ENCODE measurements at regions not wholly inside any gene's neighbourhood (a gene's known extent, or its start where the extent isn't known, plus 50 kb on each side); places are given as distances from the start of the nearest gene placed in this dataset.

- H3K23ac ChIP-seq (ENCODE audit: low read length) = no peak overlapping the region
- no peak overlapping the region for H3K9ac ChIP-seq (ENCODE audit: low read length)
- WGBS (ENCODE audit: extremely low coverage, insufficient coverage, low lambda C conversion rate) = no CpG with 5 or more reads among the region's 3 CpGs
Measured at GRCh38 chr4:54556587-54556986, 101.2 kb upstream of the KIT start.

GRCh38 chr4:54558889-54559677 lies 98.7 kb upstream of the KIT start:
- H3K4me2 ChIP-seq (ENCODE audit: low read length) = no peak overlapping the region
- H2BK120ac ChIP-seq (ENCODE audit: low read depth, low read length) = no peak overlapping the region
- no peak overlapping the region for H3K4ac ChIP-seq (ENCODE audit: low read depth, low read length)
- no peak overlapping the region for H3K23ac ChIP-seq (ENCODE audit: low read length)
- H3K56ac ChIP-seq (ENCODE audit: low read length) = no peak overlapping the region
- no peaks in the 10 kb centered on the region for H3K79me1 ChIP-seq (ENCODE audit: low read length)
- H4K5ac ChIP-seq (ENCODE audit: low read length) = no peak overlapping the region
- H2BK15ac ChIP-seq (replicated peaks; ENCODE audit: low read depth) = no peak overlapping the region
- no peak overlapping the region for H3K18ac ChIP-seq (ENCODE audit: low read length)
- no peaks in the 10 kb centered on the region for H3K36me3 ChIP-seq (ENCODE audit: control insufficient read depth, insufficient read depth, low read length)
- DNase-seq = no peak
- no peaks in the 10 kb centered on the region for H3K27me3 ChIP-seq (ENCODE audit: insufficient read depth, low read length, poor library complexity)
- no peaks in the 10 kb centered on the region for H3K79me2 ChIP-seq (ENCODE audit: control insufficient read depth, insufficient read depth, low read length)
- WGBS (ENCODE audit: extremely low coverage, insufficient coverage, low lambda C conversion rate) = no CpG with 5 or more reads among the region's 2 CpGs
- H2AK5ac ChIP-seq (ENCODE audit: low read length) = no peak overlapping the region
- no peak overlapping the region for H2BK5ac ChIP-seq (ENCODE audit: low read length)
- H3K4me3 ChIP-seq (ENCODE audit: low read length) = no peak overlapping the region
- H3K27ac ChIP-seq (ENCODE audit: low read depth, low read length) = no peak overlapping the region
- H3K9ac ChIP-seq (ENCODE audit: low read length) = no peak overlapping the region
- H3K4me1 ChIP-seq (ENCODE audit: control insufficient read depth, low read depth, low read length) = no peaks in the 10 kb centered on the region
- no peak overlapping the region for H4K8ac ChIP-seq (ENCODE audit: low read depth, low read length)

More at GRCh38 chr4:54556587-54556986, 101.2 kb upstream of the KIT start:
- no peak overlapping the region for H3K4me2 ChIP-seq (ENCODE audit: low read length)
- H3K27ac ChIP-seq (ENCODE audit: low read depth, low read length) = no peak overlapping the region
- H4K5ac ChIP-seq (ENCODE audit: low read length) = no peak overlapping the region
- no peak overlapping the region for H2BK15ac ChIP-seq (replicated peaks; ENCODE audit: low read depth)
- H3K79me2 ChIP-seq (ENCODE audit: control insufficient read depth, insufficient read depth, low read length) = no peaks in the 10 kb centered on the region
- H3K27me3 ChIP-seq (ENCODE audit: insufficient read depth, low read length, poor library complexity) = no peaks in the 10 kb centered on the region
- no peak overlapping the region for H4K8ac ChIP-seq (ENCODE audit: low read depth, low read length)
- no peak overlapping the region for H3K4ac ChIP-seq (ENCODE audit: low read depth, low read length)
- H2AK5ac ChIP-seq (ENCODE audit: low read length) = no peak overlapping the region
- no peak overlapping the region for H3K4me3 ChIP-seq (ENCODE audit: low read length)
- H3K36me3 ChIP-seq (ENCODE audit: control insufficient read depth, insufficient read depth, low read length) = no peaks in the 10 kb centered on the region
- H3K4me1 ChIP-seq (ENCODE audit: control insufficient read depth, low read depth, low read length) = no peaks in the 10 kb centered on the region
- H2BK120ac ChIP-seq (ENCODE audit: low read depth, low read length) = no peak overlapping the region
- no peak overlapping the region for H2BK5ac ChIP-seq (ENCODE audit: low read length)
- no peak overlapping the region for H3K18ac ChIP-seq (ENCODE audit: low read length)
- DNase-seq = no peak
- no peaks in the 10 kb centered on the region for H3K79me1 ChIP-seq (ENCODE audit: low read length)
- H3K56ac ChIP-seq (ENCODE audit: low read length) = no peak overlapping the region

GRCh38 chr4:54560513-54560912 lies 97.2 kb upstream of the KIT start:
- H3K27ac ChIP-seq (ENCODE audit: low read depth, low read length) = no peak overlapping the region
- no peaks in the 10 kb centered on the region for H3K36me3 ChIP-seq (ENCODE audit: control insufficient read depth, insufficient read depth, low read length)
- no peaks in the 10 kb centered on the region for H3K4me1 ChIP-seq (ENCODE audit: control insufficient read depth, low read depth, low read length)
- no peaks in the 10 kb centered on the region for H3K79me2 ChIP-seq (ENCODE audit: control insufficient read depth, insufficient read depth, low read length)
- no peak overlapping the region for H2BK120ac ChIP-seq (ENCODE audit: low read depth, low read length)
- H3K4ac ChIP-seq (ENCODE audit: low read depth, low read length) = no peak overlapping the region
- no peak for DNase-seq
- no peak overlapping the region for H3K56ac ChIP-seq (ENCODE audit: low read length)
- no peak overlapping the region for H2BK5ac ChIP-seq (ENCODE audit: low read length)
- no peaks in the 10 kb centered on the region for H3K79me1 ChIP-seq (ENCODE audit: low read length)
- H4K5ac ChIP-seq (ENCODE audit: low read length) = no peak overlapping the region
- no peak overlapping the region for H4K8ac ChIP-seq (ENCODE audit: low read depth, low read length)
- H2BK15ac ChIP-seq (replicated peaks; ENCODE audit: low read depth) = no peak overlapping the region
- WGBS (ENCODE audit: extremely low coverage, insufficient coverage, low lambda C conversion rate) = no CpG with 5 or more reads among the region's 4 CpGs
- H3K4me3 ChIP-seq (ENCODE audit: low read length) = no peak overlapping the region
- H3K23ac ChIP-seq (ENCODE audit: low read length) = no peak overlapping the region
- H2AK5ac ChIP-seq (ENCODE audit: low read length) = no peak overlapping the region
- H3K4me2 ChIP-seq (ENCODE audit: low read length) = no peak overlapping the region
- H3K27me3 ChIP-seq (ENCODE audit: insufficient read depth, low read length, poor library complexity) = no peaks in the 10 kb centered on the region
- no peak overlapping the region for H3K9ac ChIP-seq (ENCODE audit: low read length)
- H3K18ac ChIP-seq (ENCODE audit: low read length) = no peak overlapping the region

- Histone ChIP-seq H3K4me3 (ENCODE audit: low read length) (no peak overlapping the region), H3K56ac (ENCODE audit: low read length) (no peak overlapping the region), H3K4me1 (ENCODE audit: control insufficient read depth, low read depth, low read length) (peaks cover 2% of the 10 kb centered on the region), H3K18ac (ENCODE audit: low read length) (no peak overlapping the region), H4K8ac (ENCODE audit: low read depth, low read length) (no peak overlapping the region), H2BK5ac (ENCODE audit: low read length) (no peak overlapping the region), H2AK5ac (ENCODE audit: low read length) (no peak overlapping the region), H3K79me1 (ENCODE audit: low read length) (no peaks in the 10 kb centered on the region), H3K4me2 (ENCODE audit: low read length) (no peak overlapping the region), H4K5ac (ENCODE audit: low read length) (no peak overlapping the region), H2BK15ac (replicated peaks; ENCODE audit: low read depth) (no peak overlapping the region), H2BK120ac (ENCODE audit: low read depth, low read length) (no peak overlapping the region), H3K23ac (ENCODE audit: low read length) (no peak overlapping the region), H3K4ac (ENCODE audit: low read depth, low read length) (no peak overlapping the region), H3K79me2 (ENCODE audit: control insufficient read depth, insufficient read depth, low read length) (no peaks in the 10 kb centered on the region), H3K36me3 (ENCODE audit: control insufficient read depth, insufficient read depth, low read length) (no peaks in the 10 kb centered on the region), H3K9ac (ENCODE audit: low read length) (no peak overlapping the region), H3K27me3 (ENCODE audit: insufficient read depth, low read length, poor library complexity) (no peaks in the 10 kb centered on the region), H3K27ac (ENCODE audit: low read depth, low read length) (no peak overlapping the region)
- WGBS (ENCODE audit: extremely low coverage, insufficient coverage, low lambda C conversion rate) = no CpG with 5 or more reads among the region's 5 CpGs
- DNase-seq = no peak
Measured at GRCh38 chr4:54561940-54562339, 95.8 kb upstream of the KIT start.

- Histone ChIP-seq H3K36me3 (ENCODE audit: control insufficient read depth, insufficient read depth, low read length) (no peaks in the 10 kb centered on the region), H3K4me2 (ENCODE audit: low read length) (no peak overlapping the region), H4K5ac (ENCODE audit: low read length) (no peak overlapping the region), H3K4me1 (ENCODE audit: control insufficient read depth, low read depth, low read length) (peaks cover 2% of the 10 kb centered on the region), H3K56ac (ENCODE audit: low read length) (no peak overlapping the region), H3K79me2 (ENCODE audit: control insufficient read depth, insufficient read depth, low read length) (no peaks in the 10 kb centered on the region), H3K27ac (ENCODE audit: low read depth, low read length) (no peak overlapping the region), H2BK5ac (ENCODE audit: low read length) (no peak overlapping the region), H2AK5ac (ENCODE audit: low read length) (no peak overlapping the region), H3K4ac (ENCODE audit: low read depth, low read length) (no peak overlapping the region), H3K18ac (ENCODE audit: low read length) (no peak overlapping the region), H4K8ac (ENCODE audit: low read depth, low read length) (no peak overlapping the region), H2BK120ac (ENCODE audit: low read depth, low read length) (no peak overlapping the region), H3K9ac (ENCODE audit: low read length) (no peak overlapping the region), H2BK15ac (replicated peaks; ENCODE audit: low read depth) (no peak overlapping the region), H3K79me1 (ENCODE audit: low read length) (no peaks in the 10 kb centered on the region), H3K23ac (ENCODE audit: low read length) (no peak overlapping the region), H3K27me3 (ENCODE audit: insufficient read depth, low read length, poor library complexity) (no peaks in the 10 kb centered on the region), H3K4me3 (ENCODE audit: low read length) (no peak overlapping the region)
- WGBS (ENCODE audit: extremely low coverage, insufficient coverage, low lambda C conversion rate) = no CpG with 5 or more reads among the region's 5 CpGs
- DNase-seq = peak; percentile 57
Measured at GRCh38 chr4:54566608-54567007, 91.1 kb upstream of the KIT start.

- Histone ChIP-seq H3K4me3 (ENCODE audit: low read length) (no peak overlapping the region), H2BK15ac (replicated peaks; ENCODE audit: low read depth) (no peak overlapping the region), H2AK5ac (ENCODE audit: low read length) (no peak overlapping the region), H2BK5ac (ENCODE audit: low read length) (no peak overlapping the region), H3K23ac (ENCODE audit: low read length) (no peak overlapping the region), H3K79me2 (ENCODE audit: control insufficient read depth, insufficient read depth, low read length) (no peaks in the 10 kb centered on the region), H2BK120ac (ENCODE audit: low read depth, low read length) (no peak overlapping the region), H3K4me1 (ENCODE audit: control insufficient read depth, low read depth, low read length) (peaks cover 4% of the 10 kb centered on the region), H4K5ac (ENCODE audit: low read length) (no peak overlapping the region), H3K27ac (ENCODE audit: low read depth, low read length) (no peak overlapping the region), H3K4ac (ENCODE audit: low read depth, low read length) (no peak overlapping the region), H3K27me3 (ENCODE audit: insufficient read depth, low read length, poor library complexity) (no peaks in the 10 kb centered on the region), H3K18ac (ENCODE audit: low read length) (no peak overlapping the region), H3K79me1 (ENCODE audit: low read length) (no peaks in the 10 kb centered on the region), H3K4me2 (ENCODE audit: low read length) (no peak overlapping the region), H3K36me3 (ENCODE audit: control insufficient read depth, insufficient read depth, low read length) (no peaks in the 10 kb centered on the region), H3K9ac (ENCODE audit: low read length) (no peak overlapping the region), H3K56ac (ENCODE audit: low read length) (no peak overlapping the region), H4K8ac (ENCODE audit: low read depth, low read length) (no peak overlapping the region)
- no peak for DNase-seq
- WGBS (ENCODE audit: extremely low coverage, insufficient coverage, low lambda C conversion rate) = no CpG with 5 or more reads among the region's 2 CpGs
Measured at GRCh38 chr4:54567327-54567726, 90.4 kb upstream of the KIT start.
